Colonic mucosa (tissue), 4 donors: ENCODE measurements at regions not wholly inside any gene's neighbourhood (a gene's known extent, or its start where the extent isn't known, plus 50 kb on each side); places are given as distances from the start of the nearest gene placed in this dataset.

ENCODE experiments used
- DNase-seq: peaks from one replicate; pipeline ENCODE4 v3.0.0-alpha.2; 2020
- H3K27ac ChIP-seq: fragments of 200-600 bp; one replicate; pipeline ENCODE4 v1.8.0; 2021
- H3K27me3 ChIP-seq: fragments of 200-600 bp; one replicate; pipeline ENCODE4 v1.8.0; 2021
- H3K36me3 ChIP-seq: fragments of 200-600 bp; one replicate; pipeline ENCODE4 v1.8.0; 2021
- H3K4me1 ChIP-seq: fragments of 200-600 bp; one replicate; pipeline ENCODE4 v1.8.0; 2021; ENCODE audit warnings: mild to moderate bottlenecking
- H3K4me3 ChIP-seq: fragments of 200-600 bp; one replicate; pipeline ENCODE4 v1.8.0; 2021
- H3K9ac ChIP-seq, 2 donors: one replicate each; pipeline ENCODE4 v1.7.0; 2013; ENCODE audit warnings: control low read depth in 2 of 2, low read depth in 2 of 2, low read length in 2 of 2
- H3K9me3 ChIP-seq: fragments of 200-600 bp; one replicate; pipeline ENCODE4 v1.8.0; 2021
- CTCF ChIP-seq: fragments of 200-600 bp; IDR thresholded peaks from one replicate; pipeline ENCODE4 v1.8.0; 2022; ENCODE audit warnings: antibody characterized with exemption, mild to moderate bottlenecking
- intact Hi-C: fragments of 100-400 bp; cut with DNase I; formaldehyde crosslinking; loops from one replicate; pipeline ENCODE4 v1.14.1; 2022
- donor health status: healthy.
- donor health status: DM: no; HTN: no; CAD: no.
- donor health status: DM: no; HTN: no; CAD: no.

- no peak overlapping the region for H3K27ac ChIP-seq
- intact Hi-C loops = no loop called here
- H3K4me3 ChIP-seq = no peak overlapping the region
- no peaks in the 10 kb centered on the region for H3K4me1 ChIP-seq
- no peaks in the 10 kb centered on the region for H3K9me3 ChIP-seq
- H3K9ac ChIP-seq = no peak overlapping the region
- no peaks in the 10 kb centered on the region for H3K27me3 ChIP-seq
- DNase-seq = no peak
- no peak for TF ChIP-seq CTCF
- H3K36me3 ChIP-seq = no peaks in the 10 kb centered on the region
Observed at GRCh38 chrX:142742581-142742980, 283.1 kb upstream of the SPANXN4 start.

GRCh38 chrX:142733327-142733726, 292.4 kb upstream of the SPANXN4 start:
- no peak for TF ChIP-seq CTCF
- Histone ChIP-seq H3K9me3 (no peaks in the 10 kb centered on the region), H3K36me3 (no peaks in the 10 kb centered on the region), H3K4me3 (no peak overlapping the region), H3K27ac (no peak overlapping the region), H3K27me3 (no peaks in the 10 kb centered on the region), H3K4me1 (no peaks in the 10 kb centered on the region), H3K9ac (no peak overlapping the region)
- DNase-seq = no peak
- intact Hi-C loops = no loop called here

- H3K4me1 ChIP-seq = no peaks in the 10 kb centered on the region
- no peak for DNase-seq
- no peak overlapping the region for H3K27ac ChIP-seq
- intact Hi-C loops = no loop called here
- no peaks in the 10 kb centered on the region for H3K27me3 ChIP-seq
- H3K36me3 ChIP-seq = no peaks in the 10 kb centered on the region
- H3K4me3 ChIP-seq = no peak overlapping the region
- no peak overlapping the region for H3K9ac ChIP-seq
- no peak for TF ChIP-seq CTCF
- H3K9me3 ChIP-seq = no peaks in the 10 kb centered on the region
Observed at GRCh38 chrX:142711796-142712290, 313.9 kb upstream of the SPANXN4 start.

GRCh38 chrX:142702749-142703148, 323.0 kb upstream of the SPANXN4 start:
- DNase-seq = no peak
- intact Hi-C loops = no loop called here
- Histone ChIP-seq H3K27ac (no peak overlapping the region), H3K36me3 (no peaks in the 10 kb centered on the region), H3K4me1 (no peaks in the 10 kb centered on the region), H3K9me3 (no peaks in the 10 kb centered on the region), H3K9ac (no peak overlapping the region), H3K4me3 (no peak overlapping the region), H3K27me3 (no peaks in the 10 kb centered on the region)
- TF ChIP-seq CTCF = no peak

- DNase-seq = no peak
- no peak overlapping the region for H3K4me3 ChIP-seq
- H3K27ac ChIP-seq = no peak overlapping the region
- H3K9me3 ChIP-seq = no peaks in the 10 kb centered on the region
- no peaks in the 10 kb centered on the region for H3K27me3 ChIP-seq
- no peaks in the 10 kb centered on the region for H3K36me3 ChIP-seq
- intact Hi-C loops = no loop called here
- TF ChIP-seq CTCF = no peak
- H3K9ac ChIP-seq = no peak overlapping the region
- H3K4me1 ChIP-seq = no peaks in the 10 kb centered on the region
Observed at GRCh38 chrX:142688256-142688655, 337.5 kb upstream of the SPANXN4 start.
